KG1 (cell line): ENCODE measurements at regions not wholly inside any gene's neighbourhood (a gene's known extent, or its start where the extent isn't known, plus 50 kb on each side); places are given as distances from the start of the nearest gene placed in this dataset.

Experiments used
- DNase-seq: peaks from one replicate; lab custom pipeline; 2025; lab: John Stamatoyannopoulos, UW

GRCh38 chr19:31223740-31224534 lies 125.3 kb downstream of the TSHZ3 start:
- no peak for DNase-seq

GRCh38 chr19:31220540-31220939 lies 128.7 kb downstream of the TSHZ3 start:
- peak; percentile 0 for DNase-seq

GRCh38 chr19:31214997-31215396 lies 134.2 kb downstream of the TSHZ3 start:
- no peak for DNase-seq

GRCh38 chr19:31214086-31214485 lies 135.2 kb downstream of the TSHZ3 start:
- peak; percentile 57 for DNase-seq

GRCh38 chr19:31211088-31211487 lies 138.1 kb downstream of the TSHZ3 start:
- DNase-seq: no peak

GRCh38 chr19:31205887-31206518 lies 143.2 kb downstream of the TSHZ3 start:
- DNase-seq: no peak

GRCh38 chr19:31204115-31204514 lies 145.1 kb downstream of the TSHZ3 start:
- no peak for DNase-seq

- no peak for DNase-seq
Measured at GRCh38 chr19:31185261-31185660, 164.0 kb downstream of the TSHZ3 start.

- no peak for DNase-seq
Measured at GRCh38 chr19:31181535-31181934, 167.7 kb downstream of the TSHZ3 start.

GRCh38 chr19:31180907-31181306 lies 168.3 kb downstream of the TSHZ3 start:
- no peak for DNase-seq

GRCh38 chr19:31179471-31179852 lies 169.8 kb downstream of the TSHZ3 start:
- DNase-seq: no peak

- no peak for DNase-seq
Measured at GRCh38 chr19:31178833-31179470, 170.3 kb downstream of the TSHZ3 start.

- no peak for DNase-seq
Measured at GRCh38 chr19:31177246-31177645, 172.0 kb downstream of the TSHZ3 start.

GRCh38 chr19:31175564-31176348 lies 173.5 kb downstream of the TSHZ3 start:
- no peak for DNase-seq

GRCh38 chr19:31174948-31175347 lies 174.3 kb downstream of the TSHZ3 start:
- no peak for DNase-seq

- no peak for DNase-seq
Measured at GRCh38 chr19:31173991-31174390, 175.2 kb downstream of the TSHZ3 start.

- DNase-seq: no peak
Measured at GRCh38 chr19:31171936-31172335, 177.3 kb downstream of the TSHZ3 start.

- DNase-seq: no peak
Measured at GRCh38 chr19:31170046-31170445, 179.2 kb downstream of the TSHZ3 start.

GRCh38 chr19:31168106-31168625 lies 181.1 kb downstream of the TSHZ3 start:
- DNase-seq: no peak

- no peak for DNase-seq
Measured at GRCh38 chr19:31167690-31168089, 181.5 kb downstream of the TSHZ3 start.

- no peak for DNase-seq
Measured at GRCh38 chr19:31166206-31166605, 183.0 kb downstream of the TSHZ3 start.

GRCh38 chr19:31164791-31165251 lies 184.4 kb downstream of the TSHZ3 start:
- DNase-seq: no peak
